H1 (cell line): ENCODE measurements at regions not wholly inside any gene's neighbourhood (a gene's known extent, or its start where the extent isn't known, plus 50 kb on each side); places are given as distances from the start of the nearest gene placed in this dataset.

Source experiments
- CTCF ChIA-PET: fragments of 300-600 bp; sonication (Branson Sonifier 250); formaldehyde crosslinking; loops from one replicate; lab custom pipeline; 2021; ENCODE audit not compliant: partially characterized antibody; lab: Charles Lee
- POLR2A ChIA-PET: fragments of 300-600 bp; sonication (Branson Sonifier 250); formaldehyde crosslinking; loops from one replicate; lab custom pipeline; 2021; ENCODE audit warnings: inconsistent platforms; ENCODE audit not compliant: partially characterized antibody; lab: Charles Lee
- DNase-seq, 2 experiments: peaks; one replicate each; pipeline versions ENCODE4 v3.0.0 to v3.0.0-alpha.2; 2010 to 2022; ENCODE audit warnings: low spot score in 2 of 2, low read depth in 1 of 2, mixed read lengths in 1 of 2
- FAIRE-seq: peaks from 2 replicates; lab custom pipeline; 2011; peaks lifted over from hg19 to GRCh38; lab: Jason Lieb, UNC
- H2AFZ ChIP-seq: 2 replicates; pipeline ENCODE4 v1.8.1; 2012; ENCODE audit warnings: low read length, inconsistent platforms
- H2AK5ac ChIP-seq: 2 replicates; pipeline ENCODE4 v1.6.1; 2013; ENCODE audit warnings: low read depth, low read length
- H2BK120ac ChIP-seq: replicated peaks from 2 replicates; pipeline ENCODE3; 2013; ENCODE audit warnings: low read depth, low read length, inconsistent platforms
- H2BK12ac ChIP-seq: 2 replicates; pipeline ENCODE4 v1.6.1; 2013; ENCODE audit warnings: low read depth, low read length
- H2BK15ac ChIP-seq: 2 replicates; pipeline ENCODE4 v1.6.1; 2013; ENCODE audit warnings: low read length
- H2BK20ac ChIP-seq: 2 replicates; pipeline ENCODE4 v1.6.1; 2013; ENCODE audit warnings: low read length
- H2BK5ac ChIP-seq: 2 replicates; pipeline ENCODE4 v1.6.1; 2013; ENCODE audit warnings: low read depth, low read length
- H3K14ac ChIP-seq: 2 replicates; pipeline ENCODE4 v1.6.1; 2013; ENCODE audit warnings: inconsistent platforms; ENCODE audit not compliant: insufficient read length
- H3K18ac ChIP-seq: 2 replicates; pipeline ENCODE4 v1.6.1; 2013; ENCODE audit warnings: low read length; ENCODE audit errors: extremely low read depth
- H3K23ac ChIP-seq: 2 replicates; pipeline ENCODE4 v1.6.1; 2013; ENCODE audit warnings: inconsistent platforms; ENCODE audit not compliant: insufficient read length
- H3K23me2 ChIP-seq: 2 replicates; pipeline ENCODE4 v1.6.1; 2013; ENCODE audit warnings: low read depth, low read length
- H3K27ac ChIP-seq: 2 replicates; pipeline ENCODE4 v1.6.1; 2011; ENCODE audit warnings: low read depth, low read length, inconsistent platforms
- H3K27me3 ChIP-seq, 4 experiments: replicated peaks in 1 of 4; 1 replicate in 1 of 4; 2 replicates in 3 of 4; pipeline versions ENCODE4 v1.6.1 to v1.8.1; 2011 to 2013; ENCODE audit warnings: low read length in 3 of 4, mild to moderate bottlenecking in 3 of 4, inconsistent platforms in 2 of 4, mixed read lengths in 2 of 4, moderate library complexity in 1 of 4; ENCODE audit not compliant: control insufficient read depth in 3 of 4, insufficient read depth in 3 of 4; ENCODE audit errors: extremely low read depth in 1 of 4
- H3K36me3 ChIP-seq, 4 experiments: 2 replicates each; pipeline versions ENCODE4 v1.6.1 to v1.8.1; 2011 to 2013; ENCODE audit warnings: mild to moderate bottlenecking in 4 of 4, low read length in 3 of 4, moderate library complexity in 2 of 4, control low read depth in 1 of 4, inconsistent platforms in 1 of 4; ENCODE audit not compliant: insufficient read depth in 4 of 4, control insufficient read depth in 2 of 4
- H3K4ac ChIP-seq: replicated peaks from 2 replicates; pipeline ENCODE3; 2013; ENCODE audit warnings: low read length, low read depth, mixed read lengths, inconsistent platforms; ENCODE audit not compliant: insufficient read length
- H3K4me1 ChIP-seq, 4 experiments: replicated peaks in 1 of 4; 1 replicate in 1 of 4; 2 replicates in 3 of 4; pipeline versions ENCODE4 v1.6.1 to v1.8.1; 2011 to 2013; ENCODE audit warnings: low read length in 3 of 4, inconsistent platforms in 2 of 4, mixed read lengths in 1 of 4; ENCODE audit not compliant: insufficient read depth in 4 of 4, control insufficient read depth in 3 of 4
- H3K4me2 ChIP-seq, 2 experiments: 2 replicates each; pipeline versions ENCODE4 v1.6.1 to v1.8.1; 2011 to 2013; ENCODE audit warnings: low read depth in 2 of 2, low read length in 2 of 2, control low read depth in 1 of 2, inconsistent platforms in 1 of 2, mild to moderate bottlenecking in 1 of 2; ENCODE audit not compliant: insufficient read depth in 1 of 2
- H3K4me3 ChIP-seq, 4 experiments: fragments of 200-600, 300-600 bp in 1 of 4; sonication (generic), shearing (Covaris generic), sonication (Bioruptor Twin) in 1 of 4; 2 replicates each; pipeline versions ENCODE4 v1.5.1 to v1.8.1; 2011 to 2016; ENCODE audit warnings: low read length in 4 of 4, low read depth in 3 of 4, control low read depth in 2 of 4, inconsistent platforms in 2 of 4, mild to moderate bottlenecking in 2 of 4, mixed read lengths in 1 of 4, moderate library complexity in 1 of 4; ENCODE audit not compliant: insufficient read depth in 2 of 4; ENCODE audit errors: extremely low read depth in 1 of 4
- H3K56ac ChIP-seq: replicated peaks from 2 replicates; pipeline ENCODE3; 2013; ENCODE audit warnings: low read depth, mild to moderate bottlenecking, mixed read lengths, low read length, inconsistent platforms; ENCODE audit not compliant: insufficient read length
- H3K79me1 ChIP-seq: 2 replicates; pipeline ENCODE4 v1.6.1; 2013; ENCODE audit warnings: low read depth, low read length, control low read depth
- H3K79me2 ChIP-seq, 2 experiments: 2 replicates each; pipeline versions ENCODE4 v1.6.1 to v1.8.1; 2012 to 2013; ENCODE audit warnings: low read length in 2 of 2, mild to moderate bottlenecking in 2 of 2, inconsistent platforms in 1 of 2; ENCODE audit not compliant: insufficient read depth in 2 of 2, control insufficient read depth in 1 of 2
- H3K9ac ChIP-seq, 4 experiments: replicated peaks in 1 of 4; 1 replicate in 1 of 4; 2 replicates in 3 of 4; pipeline versions ENCODE4 v1.6.1 to v1.8.1; 2011 to 2013; ENCODE audit warnings: low read depth in 3 of 4, low read length in 3 of 4, control low read depth in 2 of 4, mild to moderate bottlenecking in 2 of 4, moderate library complexity in 2 of 4, inconsistent platforms in 1 of 4; ENCODE audit errors: extremely low read depth in 1 of 4
- H3K9me3 ChIP-seq, 2 experiments: 2 replicates each; pipeline versions ENCODE4 v1.6.1 to v1.8.1; 2012 to 2013; ENCODE audit warnings: mild to moderate bottlenecking in 2 of 2, moderate library complexity in 2 of 2, control low read depth in 1 of 2, inconsistent platforms in 1 of 2, low read depth in 1 of 2, low read length in 1 of 2, mixed read lengths in 1 of 2; ENCODE audit not compliant: insufficient read depth in 2 of 2
- H4K20me1 ChIP-seq, 2 experiments: replicated peaks in 1 of 2; 2 replicates each; pipeline versions ENCODE3 to v1.8.1; 2011 to 2013; ENCODE audit warnings: inconsistent platforms in 2 of 2, low read length in 2 of 2, mild to moderate bottlenecking in 1 of 2; ENCODE audit not compliant: insufficient read depth in 2 of 2, control insufficient read depth in 1 of 2
- H4K5ac ChIP-seq: 2 replicates; pipeline ENCODE4 v1.6.1; 2013; ENCODE audit warnings: low read length, low read depth, mixed read lengths, inconsistent platforms; ENCODE audit not compliant: insufficient read length
- H4K8ac ChIP-seq: 2 replicates; pipeline ENCODE4 v1.8.0; 2013; ENCODE audit warnings: mild to moderate bottlenecking, moderate library complexity, low read length, inconsistent platforms; ENCODE audit not compliant: insufficient read depth; ENCODE audit errors: extremely low read depth
- H4K91ac ChIP-seq: replicated peaks from 2 replicates; pipeline ENCODE3; 2013; ENCODE audit warnings: low read length, mixed read lengths, inconsistent platforms; ENCODE audit not compliant: insufficient read length
- CEBPB ChIP-seq: IDR thresholded peaks from 2 replicates; pipeline ENCODE4 v1.6.1; 2012; ENCODE audit warnings: low read depth, low read length
- EP300 ChIP-seq, 2 experiments: IDR thresholded peaks; 1 replicate in 1 of 2; 2 replicates in 1 of 2; pipeline ENCODE4 v1.6.1; 2011 to 2012; ENCODE audit warnings: low read depth in 2 of 2, low read length in 2 of 2, mild to moderate bottlenecking in 2 of 2, borderline replicate concordance in 1 of 2, inconsistent platforms in 1 of 2, moderate library complexity in 1 of 2
- HDAC2 ChIP-seq, 2 experiments: fragments of 300-600 bp in 1 of 2; sonication (generic) in 1 of 2; IDR thresholded peaks; 2 replicates each; pipeline ENCODE4 v1.6.1; 2011 to 2012; ENCODE audit warnings: low read depth in 2 of 2, low read length in 2 of 2, mild to moderate bottlenecking in 2 of 2, moderate library complexity in 2 of 2, borderline replicate concordance in 1 of 2, inconsistent platforms in 1 of 2
- POLR2AphosphoS5 ChIP-seq: IDR thresholded peaks from 2 replicates; pipeline ENCODE4 v1.6.1; 2011; ENCODE audit warnings: low read depth, low read length
- RFX5 ChIP-seq: IDR thresholded peaks from 2 replicates; pipeline ENCODE4 v1.6.1; 2011; ENCODE audit warnings: low read depth, low read length, improper control_type of control experiment, borderline replicate concordance
- RNF2 ChIP-seq: fragments of 200-900, 300-1000 bp; sonication (generic); IDR thresholded peaks from 2 replicates; pipeline ENCODE4 v1.7.1; 2016; ENCODE audit warnings: borderline replicate concordance, low read depth, mild to moderate bottlenecking, antibody characterized with exemption, low read length; ENCODE audit not compliant: poor library complexity, severe bottlenecking; ENCODE audit errors: missing control alignments
- SIX5 ChIP-seq: IDR thresholded peaks from 2 replicates; pipeline ENCODE4 v1.6.1; 2011; ENCODE audit warnings: mild to moderate bottlenecking, low read depth, low read length
- SP2 ChIP-seq: IDR thresholded peaks from 2 replicates; pipeline ENCODE4 v1.6.1; 2012; ENCODE audit warnings: mild to moderate bottlenecking, low read length, inconsistent platforms
- SRF ChIP-seq: IDR thresholded peaks from 2 replicates; pipeline ENCODE4 v1.6.1; 2011; ENCODE audit warnings: mild to moderate bottlenecking, low read depth, low read length, moderate library complexity
- TBP ChIP-seq: IDR thresholded peaks from 2 replicates; pipeline ENCODE4 v1.6.1; 2011; ENCODE audit warnings: low read depth, low read length, improper control_type of control experiment
- TCF12 ChIP-seq: IDR thresholded peaks from 2 replicates; pipeline ENCODE4 v1.6.1; 2011; ENCODE audit warnings: low read depth, mild to moderate bottlenecking, low read length
- TEAD4 ChIP-seq: IDR thresholded peaks from 2 replicates; pipeline ENCODE4 v1.6.1; 2012; ENCODE audit warnings: low read depth, low read length, inconsistent platforms, mixed read lengths
- YY1 ChIP-seq: IDR thresholded peaks from 2 replicates; pipeline ENCODE4 v1.6.1; 2011; ENCODE audit warnings: low read depth, mild to moderate bottlenecking, low read length
- WGBS, 2 experiments: shearing (Covaris generic) in 1 of 2; methylation state at CpG; one replicate each; pipeline versions ENCODE4 v1.1.6 to v1.1.7; 2013 to 2015; ENCODE audit warnings: low lambda C conversion rate in 2 of 2, mixed read lengths in 2 of 2, inconsistent platforms in 1 of 2, low coverage in 1 of 2, missing lambda C conversion rate in 1 of 2; ENCODE audit not compliant: insufficient replicate concordance in 2 of 2, insufficient coverage in 1 of 2, insufficient read length in 1 of 2; ENCODE audit errors: extremely low coverage in 1 of 2, missing lambda C conversion rate in 1 of 2; 5-methylcytosine and 5-hydroxymethylcytosine counted together
- TF ChIP-seq, protein P1 (sequence below): IDR thresholded peaks from 2 replicates; pipeline ENCODE4 v1.6.1; 2011; ENCODE audit warnings: low read length, improper control_type of control experiment

DNA sequence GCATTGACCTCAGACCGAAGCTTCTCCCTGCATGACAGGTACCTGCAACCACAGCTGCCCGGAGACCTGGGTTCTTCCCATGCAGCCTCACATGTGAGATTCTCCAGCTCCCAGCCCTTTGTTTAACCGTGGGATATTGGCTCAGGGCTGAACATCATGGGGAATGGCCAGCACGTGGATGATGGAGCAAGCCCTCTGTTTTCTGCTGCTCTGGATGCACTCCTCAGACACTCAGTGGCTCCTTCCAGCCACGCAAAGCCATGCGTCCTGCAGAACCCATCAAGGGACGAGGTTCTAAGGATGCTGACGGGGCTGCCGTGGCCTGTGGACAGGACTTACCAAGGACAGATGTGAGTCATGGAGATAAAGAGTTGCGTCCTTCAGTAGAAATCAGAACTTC is 639.1 kb downstream of the BRD1 start:
- H3K4me3 ChIP-seq: no peak overlapping the region
- no peaks in the 10 kb centered on the region for H3K36me3 ChIP-seq
- H3K4ac ChIP-seq: no peak overlapping the region
- no peaks in the 10 kb centered on the region for H3K79me2 ChIP-seq
- no peak overlapping the region for H2BK15ac ChIP-seq
- WGBS, 2 experiments: 89% methylated on average over 10 of the region's 10 CpGs; no CpG with 5 or more reads in 1 of the 2 experiments
- TF ChIP-seq CEBPB (no peak), SIX5 (no peak), YY1 (no peak), TBP (no peak), RFX5 (no peak), SRF (no peak), POLR2AphosphoS5 (no peak), SP2 (no peak), HDAC2 (IDR thresholded peaks at IDR 0.05; ENCODE audit: borderline replicate concordance in 1 of 2, low read depth in 2 of 2, low read length in 2 of 2) (no peak), RNF2 (no peak), TCF12 (no peak), EP300 (IDR thresholded peaks at IDR 0.05; ENCODE audit: borderline replicate concordance in 1 of 2, low read depth in 2 of 2, low read length in 2 of 2) (no peak), TEAD4 (no peak)
- TF ChIP-seq, protein P1, sequence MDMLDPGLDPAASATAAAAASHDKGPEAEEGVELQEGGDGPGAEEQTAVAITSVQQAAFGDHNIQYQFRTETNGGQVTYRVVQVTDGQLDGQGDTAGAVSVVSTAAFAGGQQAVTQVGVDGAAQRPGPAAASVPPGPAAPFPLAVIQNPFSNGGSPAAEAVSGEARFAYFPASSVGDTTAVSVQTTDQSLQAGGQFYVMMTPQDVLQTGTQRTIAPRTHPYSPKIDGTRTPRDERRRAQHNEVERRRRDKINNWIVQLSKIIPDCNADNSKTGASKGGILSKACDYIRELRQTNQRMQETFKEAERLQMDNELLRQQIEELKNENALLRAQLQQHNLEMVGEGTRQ: no peak
- TF ChIP-seq, all 59 proteins: peak for 0
- H3K4me1 ChIP-seq: no peaks in the 10 kb centered on the region; a peak in 1 of 7 replicates
- H2BK12ac ChIP-seq: no peak overlapping the region
- H3K9ac ChIP-seq: no peak overlapping the region
- no peak overlapping the region for H3K14ac ChIP-seq
- no peaks in the 10 kb centered on the region for H3K9me3 ChIP-seq
- ChIA-PET POLR2A (no interaction called here), CTCF (interaction anchor here (0.6 kb wide), 1 partner anchor 563 kb away, joined by 3 read pairs; no protein-coding TSS in a partner anchor)
- H4K91ac ChIP-seq: no peak overlapping the region
- no peak overlapping the region for H2BK120ac ChIP-seq
- DNase-seq (no peak), FAIRE-seq (no peak)
- peaks cover 3% of the 10 kb centered on the region; the same call in 1 of the 2 replicates for H3K23me2 ChIP-seq
- H4K5ac ChIP-seq: no peak overlapping the region
- no peaks in the 10 kb centered on the region for H4K20me1 ChIP-seq
- H3K27me3 ChIP-seq: peaks cover 0 to 2% (median 0%) of the 10 kb centered on the region in 4 experiments; a peak in 1 of 7 replicates
- no peak overlapping the region for H3K18ac ChIP-seq
- no peak overlapping the region for H2BK20ac ChIP-seq
- no peaks in the 10 kb centered on the region for H3K79me1 ChIP-seq
- H3K23ac ChIP-seq: no peak overlapping the region
- no peak overlapping the region for H2AFZ ChIP-seq
- no peak overlapping the region for H3K56ac ChIP-seq
- no peak overlapping the region for H2BK5ac ChIP-seq
- H4K8ac ChIP-seq: no peak overlapping the region
- H3K4me2 ChIP-seq: no peak overlapping the region
- no peak overlapping the region for H3K27ac ChIP-seq
- no peak overlapping the region for H2AK5ac ChIP-seq
